ENCODE measurements at regions not wholly inside any gene's neighbourhood (a gene's known extent, or its start where the extent isn't known, plus 50 kb on each side); places are given as distances from the start of the nearest gene placed in this dataset.
"Not testable (repeated sequence)": the region's sequence is repeated elsewhere in the genome, so short reads cannot be mapped to it uniquely, and the experiment has no call there.

GRCh38 chr16:13436641-13437412 lies 483.1 kb upstream of the ERCC4 start:
- DNase-seq (ENCODE audit: low spot score): no peak
- intact Hi-C loops (cut with DNase I): no loop called here

GRCh38 chr16:13437413-13437795 lies 482.6 kb upstream of the ERCC4 start:
- no peak for DNase-seq (ENCODE audit: low spot score)
- intact Hi-C loops (cut with DNase I): no loop called here

GRCh38 chr16:13438064-13438463 lies 481.9 kb upstream of the ERCC4 start:
- intact Hi-C loops (cut with DNase I): no loop called here
- DNase-seq (ENCODE audit: low spot score): no peak

GRCh38 chr16:13439766-13440165 lies 480.2 kb upstream of the ERCC4 start:
- DNase-seq (ENCODE audit: low spot score): no peak
- intact Hi-C loops (cut with DNase I): no loop called here

GRCh38 chr16:13441675-13442074 lies 478.3 kb upstream of the ERCC4 start:
- DNase-seq (ENCODE audit: low spot score): no peak
- intact Hi-C loops (cut with DNase I): no loop called here

GRCh38 chr16:13448346-13448745 lies 471.6 kb upstream of the ERCC4 start:
- no peak for DNase-seq (ENCODE audit: low spot score)
- intact Hi-C loops (cut with DNase I): no loop called here

GRCh38 chr16:13453325-13453724 lies 466.6 kb upstream of the ERCC4 start:
- intact Hi-C loops (cut with DNase I): no loop called here
- no peak for DNase-seq (ENCODE audit: low spot score)

GRCh38 chr16:13453938-13454553 lies 465.9 kb upstream of the ERCC4 start:
- DNase-seq (ENCODE audit: low spot score): no peak
- intact Hi-C loops (cut with DNase I): no loop called here

- intact Hi-C loops (cut with DNase I): loop anchor here in 1 of 2 donors (2.0 kb wide), 1 partner anchor 73 kb away; no protein-coding TSS in a partner anchor
- no peak for DNase-seq (ENCODE audit: low spot score)
Observed at GRCh38 chr16:13463619-13464018, 456.3 kb upstream of the ERCC4 start.

- DNase-seq (ENCODE audit: low spot score): no peak
- intact Hi-C loops (cut with DNase I): loop anchor here in 1 of 2 donors (10.0 kb wide), 1 partner anchor 1376 kb away; no protein-coding TSS in a partner anchor
Observed at GRCh38 chr16:13471036-13471435, 448.9 kb upstream of the ERCC4 start.

GRCh38 chr16:13478991-13479390 lies 441.0 kb upstream of the ERCC4 start:
- no peak for DNase-seq (ENCODE audit: low spot score)
- intact Hi-C loops (cut with DNase I): loop anchor here in 1 of 2 donors (10.0 kb wide), 1 partner anchor 1384 kb away; no protein-coding TSS in a partner anchor

GRCh38 chr16:13479549-13479948 lies 440.4 kb upstream of the ERCC4 start:
- intact Hi-C loops (cut with DNase I): loop anchor here in 1 of 2 donors (10.0 kb wide), 1 partner anchor 1385 kb away; no protein-coding TSS in a partner anchor
- no peak for DNase-seq (ENCODE audit: low spot score)

GRCh38 chr16:13480801-13481200 lies 439.2 kb upstream of the ERCC4 start:
- intact Hi-C loops (cut with DNase I): loop anchor here in 1 of 2 donors (10.0 kb wide), 1 partner anchor 64 kb away; no protein-coding TSS in a partner anchor
- DNase-seq (ENCODE audit: low spot score): no peak

- intact Hi-C loops (cut with DNase I): loop anchor here in 1 of 2 donors (10.0 kb wide), 1 partner anchor 62 kb away; no protein-coding TSS in a partner anchor
- no peak for DNase-seq (ENCODE audit: low spot score)
Observed at GRCh38 chr16:13483121-13483520, 436.8 kb upstream of the ERCC4 start.

GRCh38 chr16:13489416-13489815 lies 430.5 kb upstream of the ERCC4 start:
- DNase-seq (ENCODE audit: low spot score): not testable (repeated sequence)
- intact Hi-C loops (cut with DNase I): loop anchor here in 1 of 2 donors (10.0 kb wide), 1 partner anchor 55 kb away; no protein-coding TSS in a partner anchor

- intact Hi-C loops (cut with DNase I): no loop called here
- no peak for DNase-seq (ENCODE audit: low spot score)
Observed at GRCh38 chr16:13492046-13492445, 427.9 kb upstream of the ERCC4 start.

- intact Hi-C loops (cut with DNase I): no loop called here
- no peak for DNase-seq (ENCODE audit: low spot score)
Observed at GRCh38 chr16:13503960-13504635, 415.9 kb upstream of the ERCC4 start.

GRCh38 chr16:13507530-13507929 lies 412.4 kb upstream of the ERCC4 start:
- no peak for DNase-seq (ENCODE audit: low spot score)
- intact Hi-C loops (cut with DNase I): no loop called here

- intact Hi-C loops (cut with DNase I): no loop called here
- DNase-seq (ENCODE audit: low spot score): no peak
Observed at GRCh38 chr16:13510425-13511151, 409.4 kb upstream of the ERCC4 start.

Data from posterior vena cava (tissue), 2 donors.